ENCODE measurements at regions not wholly inside any gene's neighbourhood (a gene's known extent, or its start where the extent isn't known, plus 50 kb on each side); places are given as distances from the start of the nearest gene placed in this dataset.

DNA sequence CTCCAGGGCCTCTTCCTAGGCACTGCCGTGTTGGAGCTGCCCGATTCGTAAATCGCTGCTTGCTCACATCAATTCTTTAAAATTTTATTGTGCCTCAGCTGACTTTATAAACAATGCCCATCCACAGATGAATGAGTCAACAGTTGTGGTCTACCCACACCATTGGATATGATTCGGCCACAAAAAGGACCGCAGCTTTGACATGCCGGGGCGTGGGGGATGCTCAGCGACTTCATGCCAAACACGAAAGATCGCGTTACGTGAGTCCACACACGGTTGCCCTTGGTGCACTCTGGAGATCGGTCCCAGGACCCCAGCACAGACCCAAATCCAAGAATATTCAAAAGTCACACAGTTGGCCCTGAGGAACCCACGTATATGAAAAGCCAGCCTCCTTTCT is 195.7 kb downstream of the CTTN start:
- TF ChIP-seq, protein P1, sequence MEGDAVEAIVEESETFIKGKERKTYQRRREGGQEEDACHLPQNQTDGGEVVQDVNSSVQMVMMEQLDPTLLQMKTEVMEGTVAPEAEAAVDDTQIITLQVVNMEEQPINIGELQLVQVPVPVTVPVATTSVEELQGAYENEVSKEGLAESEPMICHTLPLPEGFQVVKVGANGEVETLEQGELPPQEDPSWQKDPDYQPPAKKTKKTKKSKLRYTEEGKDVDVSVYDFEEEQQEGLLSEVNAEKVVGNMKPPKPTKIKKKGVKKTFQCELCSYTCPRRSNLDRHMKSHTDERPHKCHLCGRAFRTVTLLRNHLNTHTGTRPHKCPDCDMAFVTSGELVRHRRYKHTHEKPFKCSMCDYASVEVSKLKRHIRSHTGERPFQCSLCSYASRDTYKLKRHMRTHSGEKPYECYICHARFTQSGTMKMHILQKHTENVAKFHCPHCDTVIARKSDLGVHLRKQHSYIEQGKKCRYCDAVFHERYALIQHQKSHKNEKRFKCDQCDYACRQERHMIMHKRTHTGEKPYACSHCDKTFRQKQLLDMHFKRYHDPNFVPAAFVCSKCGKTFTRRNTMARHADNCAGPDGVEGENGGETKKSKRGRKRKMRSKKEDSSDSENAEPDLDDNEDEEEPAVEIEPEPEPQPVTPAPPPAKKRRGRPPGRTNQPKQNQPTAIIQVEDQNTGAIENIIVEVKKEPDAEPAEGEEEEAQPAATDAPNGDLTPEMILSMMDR (IDR thresholded peaks at IDR 0.05) = no peak
- TF ChIP-seq POLR2A (IDR thresholded peaks at IDR 0.05) = no peak
- TF ChIP-seq EP300 (IDR thresholded peaks at IDR 0.05) = no peak

Data from ovary (tissue), 3 donors.